ENCODE measurements at regions not wholly inside any gene's neighbourhood (a gene's known extent, or its start where the extent isn't known, plus 50 kb on each side); places are given as distances from the start of the nearest gene placed in this dataset.

DNA sequence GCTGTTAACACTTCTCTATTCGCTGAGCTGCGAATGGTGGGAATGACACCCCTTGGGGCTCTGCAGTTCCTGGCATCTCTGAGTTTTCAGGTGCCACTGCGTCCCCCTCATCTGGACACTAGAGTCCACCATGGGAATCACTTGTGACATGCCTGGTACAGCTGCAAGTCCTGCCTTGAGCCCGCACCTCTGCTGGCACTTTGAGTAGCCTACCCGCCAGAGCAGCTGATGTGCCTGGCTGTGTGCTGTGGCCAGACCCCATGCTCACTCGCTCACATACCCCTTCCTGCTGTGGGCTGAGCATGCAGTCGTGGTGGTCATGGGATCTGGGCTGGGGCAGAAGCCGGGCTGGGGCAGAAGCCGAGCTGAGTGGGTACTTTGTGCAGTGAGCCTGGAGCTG, 117.6 kb downstream of the RND3 start:
- H3K9me2 ChIP-seq (ENCODE audit: insufficient read depth), result no peaks in the 10 kb centered on the region
- no peak overlapping the region for H3K27ac ChIP-seq (ENCODE audit: low read depth, low read length)
- no peak overlapping the region for H3K4me2 ChIP-seq (ENCODE audit: low read length)
- no peak for TF ChIP-seq EZH2phosphoT487 (IDR thresholded peaks at IDR 0.05; ENCODE audit: borderline replicate concordance)
- TF ChIP-seq ZBTB33 (IDR thresholded peaks at IDR 0.05; ENCODE audit: extremely low read depth, insufficient replicate concordance, low read length), result no peak
- TF ChIP-seq JUND (IDR thresholded peaks at IDR 0.05), result no peak
- no peak for TF ChIP-seq CTCF (IDR thresholded peaks at IDR 0.05 in 2 of 3, conservative IDR thresholded peaks at IDR 0.05 in 1 of 3; ENCODE audit: borderline replicate concordance in 1 of 3, insufficient read depth in 1 of 3, low read depth in 2 of 3, low read length in 2 of 3)
- TF ChIP-seq TCF7L2 (IDR thresholded peaks at IDR 0.05; ENCODE audit: borderline replicate concordance, extremely low read depth, insufficient read depth, insufficient read length), result no peak
- TF ChIP-seq, protein P1, sequence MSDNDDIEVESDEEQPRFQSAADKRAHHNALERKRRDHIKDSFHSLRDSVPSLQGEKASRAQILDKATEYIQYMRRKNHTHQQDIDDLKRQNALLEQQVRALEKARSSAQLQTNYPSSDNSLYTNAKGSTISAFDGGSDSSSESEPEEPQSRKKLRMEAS (IDR thresholded peaks at IDR 0.05), result no peak
- TF ChIP-seq ZFX (IDR thresholded peaks at IDR 0.05), result no peak
- no peak for TF ChIP-seq SP1 (IDR thresholded peaks at IDR 0.05; ENCODE audit: low read depth)
- TF ChIP-seq RAD21 (IDR thresholded peaks at IDR 0.05; ENCODE audit: low read depth), result no peak
- TF ChIP-seq CEBPB (IDR thresholded peaks at IDR 0.05; ENCODE audit: low read depth), result no peak
- no peak for TF ChIP-seq EGR1 (IDR thresholded peaks at IDR 0.05; ENCODE audit: low read depth)
- TF ChIP-seq SRF (IDR thresholded peaks at IDR 0.05; ENCODE audit: low read depth), result no peak
- no peaks in the 10 kb centered on the region for H4K20me1 ChIP-seq (ENCODE audit: insufficient read depth)
- CTCF ChIA-PET, result no interaction called here
- H2AFZ ChIP-seq (ENCODE audit: low read depth, low read length, poor library complexity, severe bottlenecking), result no peak overlapping the region
- H3K4me3 ChIP-seq (replicated peaks in 1 of 2; ENCODE audit: low read depth in 1 of 2, low read length in 2 of 2), result no peak overlapping the region
- RAD21 ChIA-PET (ENCODE audit: low non-redundant PET in 1 of 2, low total read pairs in 2 of 2, uncharacterized antibody in 2 of 2, unreplicated experiment in 2 of 2), result no interaction called here
- H3K9ac ChIP-seq (ENCODE audit: low read length), result no peak overlapping the region
- POLR2A ChIA-PET, result no interaction called here
- intact Hi-C loops (cut with micrococcal nuclease), result no loop called here
- H3K36me3 ChIP-seq (ENCODE audit: control insufficient read depth in 1 of 2, insufficient read depth in 2 of 2, low read length in 2 of 2), result no peaks in the 10 kb centered on the region
- H3K27me3 ChIP-seq (ENCODE audit: insufficient read depth, low read length), result no peaks in the 10 kb centered on the region
- no TSS peak for BruUV-seq (replicated peaks)
- DNase-seq (ENCODE audit: low read depth, low spot score), result no peak
- H3K9me3 ChIP-seq (ENCODE audit: control insufficient read depth in 1 of 2, insufficient read depth in 1 of 2, low read depth in 1 of 2, low read length in 2 of 2), result no peaks in the 10 kb centered on the region
- H3K79me2 ChIP-seq (ENCODE audit: insufficient read depth, low read length), result no peaks in the 10 kb centered on the region
- no peaks in the 10 kb centered on the region for H3K4me1 ChIP-seq (ENCODE audit: control insufficient read depth in 1 of 2, insufficient read depth in 2 of 2, low read length in 2 of 2)
- ATAC-seq, result no peak
